Fibroblast of upper back skin (primary cell): ENCODE measurements at regions not wholly inside any gene's neighbourhood (a gene's known extent, or its start where the extent isn't known, plus 50 kb on each side); places are given as distances from the start of the nearest gene placed in this dataset.
"Not testable (repeated sequence)": the region's sequence is repeated elsewhere in the genome, so short reads cannot be mapped to it uniquely, and the experiment has no call there.

Experiments
- DNase-seq: peaks from one replicate; pipeline ENCODE4 v3.0.0-alpha.2; 2013

DNA sequence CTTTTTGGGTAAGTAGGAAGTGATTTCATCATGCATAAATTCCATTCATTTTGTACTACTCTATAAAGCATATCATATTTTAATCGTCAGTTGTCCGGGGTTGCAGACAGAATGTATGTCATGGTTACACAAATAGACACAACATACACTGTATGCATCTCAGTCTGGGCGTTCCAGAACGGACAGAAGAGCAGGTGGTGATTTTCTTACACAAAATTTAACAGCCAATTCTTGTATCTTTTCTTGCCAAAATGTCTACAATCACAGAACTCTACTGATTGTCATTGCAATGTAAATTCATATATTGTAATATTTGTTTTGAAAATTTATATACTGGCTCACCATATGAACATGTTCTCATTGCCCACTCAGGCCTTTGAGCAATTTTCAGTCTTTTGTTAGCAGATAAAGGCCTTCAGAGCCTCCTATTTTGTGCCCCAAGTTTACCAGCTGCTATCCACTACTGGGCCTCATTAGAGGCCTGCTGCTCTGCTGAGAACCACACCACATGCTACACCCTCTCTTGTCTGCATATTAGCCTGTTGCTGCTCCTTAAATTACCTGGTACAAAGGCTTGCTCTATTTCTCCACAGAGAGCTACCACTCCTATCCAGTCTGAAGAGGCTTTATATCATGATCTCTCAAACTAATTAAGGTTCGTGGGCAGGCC lies 61.5 kb downstream of the PRDM13 start:
- no peak for DNase-seq

DNA sequence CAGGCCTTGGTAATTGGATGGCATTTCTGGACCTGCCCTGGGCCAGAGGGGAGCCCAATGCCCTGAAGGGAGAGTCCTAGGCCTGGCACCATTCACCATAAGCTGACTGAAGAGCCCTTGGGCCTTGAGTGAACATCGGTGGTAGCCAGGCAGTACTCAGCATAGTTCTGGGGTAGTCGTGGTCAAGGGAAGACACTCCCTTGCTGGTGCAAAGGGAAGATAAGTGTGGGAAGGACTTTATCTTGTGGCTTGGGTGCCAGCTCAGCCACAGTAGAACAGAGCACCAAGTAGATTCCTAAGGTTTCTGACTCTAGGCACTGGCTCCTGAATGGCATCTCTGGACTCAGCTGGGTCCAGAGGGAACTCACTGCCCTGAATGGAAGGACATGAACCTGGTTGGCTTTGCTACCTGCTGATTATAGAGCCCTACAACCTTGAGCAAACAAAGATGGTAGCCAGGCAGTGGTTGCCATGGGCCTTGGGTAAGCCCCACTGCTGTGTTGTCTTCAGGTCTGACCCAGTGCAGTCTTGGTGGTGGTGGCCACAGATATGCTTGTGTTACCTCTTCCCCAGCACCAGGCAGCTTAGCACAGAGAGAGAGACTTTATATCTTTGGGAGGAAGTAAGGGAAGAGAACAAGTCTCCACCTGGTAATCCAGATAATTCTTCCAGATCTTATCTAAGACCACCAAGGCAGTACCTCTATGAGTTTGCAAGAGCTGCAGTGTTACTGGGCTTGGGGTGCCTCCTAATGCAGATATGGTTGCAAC lies 83.5 kb downstream of the PRDM13 start:
- DNase-seq, result no peak

- DNase-seq, result not testable (repeated sequence)
Measured at GRCh38 chr6:99702287-99702686, 95.7 kb downstream of the PRDM13 start.

GRCh38 chr6:99709062-99709461 lies 102.4 kb downstream of the PRDM13 start:
- DNase-seq, result no peak

DNA sequence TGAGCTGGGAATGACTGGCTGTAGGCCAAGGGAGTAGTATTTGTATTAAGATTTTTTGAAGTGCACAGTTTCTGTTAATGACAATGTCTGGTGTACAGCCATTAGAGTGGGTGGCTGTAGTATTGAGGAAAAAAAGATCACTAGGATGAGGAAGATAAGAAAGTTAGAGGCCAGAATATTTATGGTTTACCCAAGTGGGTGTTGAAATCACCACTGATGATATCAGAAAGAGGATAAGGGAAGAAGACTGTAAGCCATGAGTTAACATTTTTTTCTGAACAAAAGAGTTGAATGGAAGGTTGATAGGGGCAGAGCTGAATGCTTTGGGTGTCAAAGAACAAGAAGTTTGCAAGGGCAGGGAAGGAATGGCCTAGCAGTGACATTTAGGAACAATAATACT lies 104.7 kb downstream of the PRDM13 start:
- DNase-seq, result no peak

- no peak for DNase-seq
Measured at GRCh38 chr6:99711925-99712324, 105.3 kb downstream of the PRDM13 start.

- DNase-seq, result no peak
Measured at GRCh38 chr6:99712519-99712918, 105.9 kb downstream of the PRDM13 start.

- not testable (repeated sequence) for DNase-seq
Measured at GRCh38 chr6:99722043-99722442, 115.4 kb downstream of the PRDM13 start.

- DNase-seq, result not testable (repeated sequence)
Measured at GRCh38 chr6:99730237-99730636, 123.6 kb downstream of the PRDM13 start.

DNA sequence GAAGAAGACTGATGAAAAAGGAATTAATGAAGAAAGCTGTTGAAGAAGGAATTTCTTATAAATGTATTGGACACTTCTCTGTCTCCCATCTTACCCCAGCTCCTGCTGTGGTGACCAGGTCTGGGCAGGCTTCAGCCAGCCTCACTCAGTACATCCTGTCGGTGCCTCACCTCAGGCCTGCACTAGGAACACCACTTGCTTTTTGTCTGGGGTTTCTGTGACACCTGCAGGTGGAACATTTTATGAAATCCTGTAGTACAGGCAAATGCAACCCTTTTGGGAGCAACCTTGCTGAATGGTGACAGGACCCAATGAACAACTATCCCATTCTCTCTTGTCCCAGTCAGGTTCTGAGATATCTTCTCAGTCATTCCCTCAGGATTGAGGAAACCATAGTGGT lies 129.7 kb downstream of the PRDM13 start:
- DNase-seq, result no peak

GRCh38 chr6:99739526-99739925 lies 132.9 kb downstream of the PRDM13 start:
- no peak for DNase-seq

- DNase-seq, result no peak
Measured at GRCh38 chr6:99741092-99741491, 134.5 kb downstream of the PRDM13 start.

DNA sequence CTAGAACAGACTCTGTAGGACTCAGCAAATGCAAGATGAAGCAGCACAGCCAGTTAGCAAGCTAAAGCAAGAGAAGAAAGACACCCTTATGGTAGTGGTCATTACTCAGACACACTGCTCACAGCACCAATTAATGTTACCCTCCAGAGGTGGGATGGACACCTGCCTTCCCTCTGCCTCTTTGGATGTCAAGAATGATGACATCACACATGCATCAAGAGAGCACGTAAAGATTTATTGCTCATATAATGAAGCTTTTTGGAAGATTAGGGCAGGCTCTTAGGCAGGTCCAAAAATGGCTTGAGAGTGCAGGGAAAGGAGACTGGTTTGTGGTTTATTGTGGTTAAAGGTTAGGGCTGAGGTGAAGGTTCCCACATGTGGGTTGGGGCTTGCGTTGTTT lies 137.0 kb downstream of the PRDM13 start:
- no peak for DNase-seq

GRCh38 chr6:99745651-99746050 lies 139.0 kb downstream of the PRDM13 start:
- DNase-seq, result peak; percentile 33

- DNase-seq, result peak; percentile 69
Measured at GRCh38 chr6:99746261-99746895, 139.7 kb downstream of the PRDM13 start.

GRCh38 chr6:99761711-99762110 lies 155.1 kb downstream of the PRDM13 start:
- no peak for DNase-seq

DNA sequence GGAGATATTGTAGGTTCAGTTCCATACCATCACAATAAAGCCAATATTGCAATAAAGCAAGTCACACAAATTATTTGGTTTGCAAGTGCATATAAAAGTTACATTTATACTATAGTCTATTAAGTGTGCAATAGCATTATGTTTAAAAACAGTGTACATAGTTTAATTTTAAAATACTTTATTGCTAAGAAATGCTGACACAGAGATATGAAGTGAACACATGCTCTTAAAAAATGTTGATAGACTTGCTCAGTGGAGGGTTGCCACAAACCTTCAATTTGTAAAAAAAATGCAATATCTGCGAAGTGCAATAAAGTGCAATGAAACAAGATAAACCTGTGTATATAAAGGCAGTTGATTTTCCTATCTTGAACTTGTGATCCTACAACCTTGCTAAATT lies 161.5 kb downstream of the PRDM13 start:
- DNase-seq, result no peak

DNA sequence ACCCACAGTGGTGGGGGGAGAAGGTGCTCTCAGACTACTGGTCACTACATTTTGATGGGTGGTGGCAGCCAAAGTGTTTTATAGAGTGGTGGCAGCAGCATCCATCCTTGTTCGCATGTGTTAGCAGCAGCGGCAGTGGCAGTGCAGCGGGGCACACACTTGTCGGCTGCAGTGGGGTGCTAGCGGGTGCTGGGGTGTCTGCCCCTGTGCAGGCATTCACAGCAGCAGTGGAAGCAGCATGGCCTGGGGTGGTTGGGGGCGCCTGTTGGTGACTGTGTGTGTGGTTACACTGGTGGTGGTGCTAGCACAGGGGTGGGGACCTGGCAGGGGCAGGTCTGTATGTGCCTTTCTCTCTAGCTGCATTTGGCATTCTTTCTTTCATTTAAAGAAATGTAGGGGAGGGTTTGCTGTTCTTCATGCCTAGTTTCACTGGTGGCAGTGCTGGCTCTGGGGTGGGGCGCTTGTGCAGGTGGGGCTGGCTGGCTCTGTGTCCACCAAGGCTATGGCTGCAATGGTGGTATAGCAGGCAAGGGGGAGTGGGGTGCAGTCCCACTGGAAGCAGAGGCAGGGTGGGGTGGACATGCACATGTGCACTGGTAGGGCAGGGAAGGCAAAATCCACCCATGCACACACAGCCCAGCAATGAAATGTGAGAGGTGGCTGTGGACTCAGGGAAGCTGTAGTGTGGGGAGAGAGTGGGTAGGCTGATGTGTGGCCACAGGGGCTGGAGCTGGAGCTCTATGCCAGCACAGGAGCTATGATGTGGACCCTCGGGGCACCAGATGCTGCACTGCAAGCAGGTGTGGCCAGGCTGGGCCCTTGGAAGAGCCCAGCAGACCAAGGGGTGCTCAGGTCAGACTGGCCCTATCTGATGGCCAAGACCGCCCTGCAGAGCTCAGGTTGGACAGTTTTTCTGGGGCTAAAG lies 173.3 kb downstream of the PRDM13 start:
- DNase-seq, result no peak

GRCh38 chr6:99780556-99780885 lies 173.9 kb downstream of the PRDM13 start:
- DNase-seq, result no peak

- no peak for DNase-seq
Measured at GRCh38 chr6:99789767-99790166, 183.1 kb downstream of the PRDM13 start.

GRCh38 chr6:99790679-99791078 lies 184.0 kb downstream of the PRDM13 start:
- DNase-seq, result no peak

GRCh38 chr6:99801805-99802204 lies 192.2 kb downstream of the MCHR2 start:
- DNase-seq, result no peak

DNA sequence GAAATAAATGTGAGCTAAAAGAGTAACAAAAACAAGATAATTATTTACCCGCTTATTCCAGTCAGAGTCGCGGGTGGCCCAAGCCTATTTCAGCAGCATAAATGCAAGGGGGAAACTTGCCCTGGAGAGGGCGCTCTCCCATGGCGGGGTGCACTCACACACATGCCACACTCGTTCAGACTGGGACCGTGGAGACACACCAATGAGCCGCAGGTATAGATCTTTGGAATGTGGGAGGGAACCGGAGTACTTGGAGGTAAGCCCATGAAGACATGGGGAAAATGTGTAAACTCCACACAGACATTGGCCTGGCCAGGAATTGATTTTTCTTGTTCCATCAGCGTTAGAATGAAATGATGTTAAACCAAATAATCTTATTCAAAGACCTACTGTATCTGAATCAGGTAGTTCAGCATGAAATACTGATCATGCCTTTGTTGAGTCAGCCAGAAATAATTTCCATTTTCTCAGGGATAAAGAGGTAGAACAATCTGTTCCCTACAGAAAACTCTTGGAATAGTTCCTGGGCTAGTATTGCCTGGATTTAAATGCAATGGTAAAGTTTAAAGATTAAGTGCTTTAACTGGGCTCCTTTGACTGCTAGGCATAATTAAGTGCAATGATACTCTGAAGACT lies 191.5 kb downstream of the MCHR2 start:
- DNase-seq, result no peak
